ENCODE measurements at regions not wholly inside any gene's neighbourhood (a gene's known extent, or its start where the extent isn't known, plus 50 kb on each side); places are given as distances from the start of the nearest gene placed in this dataset.

- H4K8ac ChIP-seq (ENCODE audit: extremely low read depth, insufficient read depth, low read length), result no peak overlapping the region
- H3K79me2 ChIP-seq (ENCODE audit: control insufficient read depth in 1 of 2, insufficient read depth in 2 of 2, low read length in 2 of 2), result no peaks in the 10 kb centered on the region
- H2AFZ ChIP-seq (ENCODE audit: low read length), result no peak overlapping the region
- no peak overlapping the region for H3K4me2 ChIP-seq (ENCODE audit: insufficient read depth in 1 of 2, low read depth in 2 of 2, low read length in 2 of 2)
- POLR2A ChIA-PET (ENCODE audit: partially characterized antibody), result interaction anchor here (0.6 to 1.5 kb wide), 2 partner anchors 9 to 25 kb away, joined by 3 read pairs; no protein-coding TSS in a partner anchor
- H2BK5ac ChIP-seq (ENCODE audit: low read depth, low read length), result no peak overlapping the region
- no peaks in the 10 kb centered on the region for H4K20me1 ChIP-seq (replicated peaks in 1 of 2; ENCODE audit: control insufficient read depth in 1 of 2, insufficient read depth in 2 of 2, low read length in 2 of 2)
- H3K27ac ChIP-seq (ENCODE audit: low read depth, low read length), result no peak overlapping the region
- no peak overlapping the region for H2AK5ac ChIP-seq (ENCODE audit: low read depth, low read length)
- no peaks in the 10 kb centered on the region for H3K79me1 ChIP-seq (ENCODE audit: low read depth, low read length)
- H3K4me1 ChIP-seq (replicated peaks in 1 of 4; ENCODE audit: control insufficient read depth in 3 of 4, insufficient read depth in 4 of 4, low read length in 3 of 4), result no peaks in the 10 kb centered on the region
- CTCF ChIA-PET (ENCODE audit: partially characterized antibody), result interaction anchor here (1.6 kb wide), 1 partner anchor 13 kb away, joined by 5 read pairs; no protein-coding TSS in a partner anchor
- no peak overlapping the region for H3K4me3 ChIP-seq (ENCODE audit: extremely low read depth in 1 of 4, insufficient read depth in 2 of 4, low read depth in 3 of 4, low read length in 4 of 4)
- H4K5ac ChIP-seq (ENCODE audit: insufficient read length, low read depth, low read length), result no peak overlapping the region
- H3K9me3 ChIP-seq (ENCODE audit: insufficient read depth in 2 of 2, low read depth in 1 of 2, low read length in 1 of 2), result no peaks in the 10 kb centered on the region
- no peak overlapping the region for H3K14ac ChIP-seq (ENCODE audit: insufficient read length)
- no peak overlapping the region for H3K18ac ChIP-seq (ENCODE audit: extremely low read depth, low read length)
- H3K56ac ChIP-seq (replicated peaks; ENCODE audit: insufficient read length, low read depth, low read length), result no peak overlapping the region
- H2BK120ac ChIP-seq (replicated peaks; ENCODE audit: low read depth, low read length), result no peak overlapping the region
- DNase-seq (ENCODE audit: low read depth in 1 of 2, low spot score in 2 of 2), result no peak
- 52% methylated on average over 2 of the region's 2 CpGs; no CpG with 5 or more reads in 1 of the 2 experiments for WGBS, 2 experiments (ENCODE audit: extremely low coverage in 1 of 2, insufficient coverage in 1 of 2, insufficient read length in 1 of 2, insufficient replicate concordance in 2 of 2, low coverage in 1 of 2, low lambda C conversion rate in 2 of 2, missing lambda C conversion rate in 1 of 2)
- H3K23me2 ChIP-seq (ENCODE audit: low read depth, low read length), result peaks cover 2% of the 10 kb centered on the region; the same call in 1 of the 2 replicates
- H2BK12ac ChIP-seq (ENCODE audit: low read depth, low read length), result no peak overlapping the region
- H4K91ac ChIP-seq (replicated peaks; ENCODE audit: insufficient read length, low read length), result no peak overlapping the region
- no peak for FAIRE-seq
- no peak overlapping the region for H2BK20ac ChIP-seq (ENCODE audit: low read length)
- no peak overlapping the region for H3K23ac ChIP-seq (ENCODE audit: insufficient read length)
- H3K36me3 ChIP-seq (ENCODE audit: control insufficient read depth in 2 of 4, insufficient read depth in 4 of 4, low read length in 3 of 4), result no peaks in the 10 kb centered on the region
- no peak overlapping the region for H2BK15ac ChIP-seq (ENCODE audit: low read length)
- H3K9ac ChIP-seq (replicated peaks in 1 of 4; ENCODE audit: extremely low read depth in 1 of 4, low read depth in 3 of 4, low read length in 3 of 4), result no peak overlapping the region
- no peaks in the 10 kb centered on the region for H3K27me3 ChIP-seq (replicated peaks in 1 of 4; ENCODE audit: control insufficient read depth in 3 of 4, extremely low read depth in 1 of 4, insufficient read depth in 3 of 4, low read length in 3 of 4)
- no peak overlapping the region for H3K4ac ChIP-seq (replicated peaks; ENCODE audit: insufficient read length, low read depth, low read length)
- no peak for TF ChIP-seq PHF8 (conservative IDR thresholded peaks at IDR 0.05; ENCODE audit: low read depth, low read length)
- TF ChIP-seq TBP (IDR thresholded peaks at IDR 0.05; ENCODE audit: low read depth, low read length), result no peak
- no peak for TF ChIP-seq E2F6 (IDR thresholded peaks at IDR 0.05)
- no peak for TF ChIP-seq NRF1 (IDR thresholded peaks at IDR 0.05; ENCODE audit: low read depth, low read length)
- TF ChIP-seq BACH1 (IDR thresholded peaks at IDR 0.05; ENCODE audit: low read length), result no peak
- TF ChIP-seq TEAD4 (IDR thresholded peaks at IDR 0.05; ENCODE audit: low read depth, low read length), result no peak
- no peak for TF ChIP-seq CTBP2 (IDR thresholded peaks at IDR 0.05; ENCODE audit: borderline replicate concordance, insufficient read depth, insufficient read length, low read length)
- no peak for TF ChIP-seq TCF12 (IDR thresholded peaks at IDR 0.05; ENCODE audit: low read depth, low read length)
- TF ChIP-seq ZNF274 (IDR thresholded peaks at IDR 0.05; ENCODE audit: borderline replicate concordance, extremely low read depth, low read length), result no peak
- TF ChIP-seq CREB1 (IDR thresholded peaks at IDR 0.05), result no peak
- no peak for TF ChIP-seq KDM5A (IDR thresholded peaks at IDR 0.05; ENCODE audit: low read length)
- no peak for TF ChIP-seq FOSL1 (IDR thresholded peaks at IDR 0.05; ENCODE audit: insufficient read depth, low read depth, low read length)
- TF ChIP-seq RNF2 (IDR thresholded peaks at IDR 0.05; ENCODE audit: borderline replicate concordance, low read depth, low read length, missing control alignments, poor library complexity, severe bottlenecking), result no peak
- no peak for TF ChIP-seq TAF7 (optimal IDR thresholded peaks at IDR 0.05; ENCODE audit: borderline replicate concordance, low read depth, low read length)
- no peak for TF ChIP-seq BCL11A (IDR thresholded peaks at IDR 0.05; ENCODE audit: low read depth in 2 of 2, low read length in 2 of 2)
Observed at GRCh38 chr2:223227338-223227737, 175.3 kb downstream of the KCNE4 start.

Measured in H1 (cell line).